GM19023 (cell line): ENCODE measurements at regions not wholly inside any gene's neighbourhood (a gene's known extent, or its start where the extent isn't known, plus 50 kb on each side); places are given as distances from the start of the nearest gene placed in this dataset.

ENCODE experiments used
- ATAC-seq: cut with Tn5 transposase; IDR thresholded peaks from one replicate; pipeline ENCODE4 v1.9.1; 2021; ENCODE audit warnings: mild to moderate bottlenecking, moderate library complexity; ENCODE audit not compliant: unreplicated experiment

DNA sequence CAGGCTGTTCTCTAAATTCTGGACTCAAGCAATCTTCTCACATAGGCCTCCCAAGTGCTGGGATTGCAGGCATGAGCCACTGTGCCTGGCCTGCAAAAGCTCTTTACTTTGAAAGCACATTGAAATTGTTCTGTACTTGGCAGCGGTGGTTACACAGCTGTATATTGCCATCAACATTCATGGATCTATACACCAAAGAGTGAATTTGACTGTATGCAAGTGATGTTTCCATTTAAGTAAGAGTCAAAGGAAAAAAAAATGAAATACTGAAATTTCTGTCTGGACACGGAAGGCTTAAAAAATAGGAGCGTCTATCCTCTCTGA, 450.6 kb upstream of the PSMD7 start:
- no peak for ATAC-seq

DNA sequence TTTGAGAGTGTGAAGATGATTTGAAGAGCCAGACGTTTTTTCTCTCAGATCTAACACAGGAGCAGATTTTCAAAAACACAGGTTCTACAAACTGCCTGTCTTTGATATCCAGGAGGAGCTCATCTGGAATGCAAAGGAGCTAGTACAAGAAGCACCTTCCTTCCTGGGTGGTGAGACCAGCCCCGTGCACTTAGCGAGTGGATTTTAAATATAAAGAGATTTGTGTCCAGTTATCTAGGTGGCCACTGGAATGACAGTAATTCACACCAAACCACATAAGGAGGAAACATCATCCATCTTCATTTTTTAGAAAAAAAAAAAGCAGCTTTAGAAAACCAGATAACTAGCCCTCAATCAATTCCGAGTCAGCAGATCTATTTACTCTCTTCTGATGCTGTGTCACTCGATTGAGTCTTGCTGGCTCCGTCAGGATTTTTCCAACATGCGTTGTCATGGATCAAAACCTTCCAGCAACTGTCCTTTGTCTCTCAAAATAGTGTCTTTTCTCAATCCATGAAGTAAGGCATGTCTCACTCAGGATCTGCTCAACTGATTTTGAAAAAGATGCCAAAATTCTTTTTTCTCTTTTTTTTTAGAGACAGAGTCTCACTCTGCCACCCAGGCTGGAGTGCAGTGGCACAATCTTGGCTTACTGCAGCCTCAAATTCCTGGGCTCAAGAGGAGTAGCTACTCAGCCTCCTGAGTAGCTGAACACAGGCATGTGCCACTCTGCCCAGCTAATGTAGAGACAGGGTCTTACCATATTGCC, 451.2 kb upstream of the PSMD7 start:
- ATAC-seq, result no peak

DNA sequence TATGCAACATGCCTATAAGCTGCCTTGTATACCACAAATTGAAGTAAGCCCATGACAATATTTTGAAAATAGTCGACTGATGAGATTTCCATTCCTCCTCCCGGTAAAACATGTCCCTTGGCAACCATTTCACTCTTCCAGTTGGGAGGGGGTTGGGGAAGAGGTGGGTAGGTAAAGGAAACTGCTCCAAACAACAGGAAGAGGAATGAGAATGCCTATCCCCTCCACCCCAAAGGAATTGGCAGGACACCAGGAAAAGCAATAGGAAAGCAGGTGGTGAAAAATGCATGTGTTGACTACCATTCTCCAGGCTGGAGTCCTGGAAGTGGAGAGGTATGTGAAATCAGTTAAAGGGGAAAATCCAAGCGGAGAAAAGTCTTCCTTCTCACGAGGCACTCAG, 455.9 kb upstream of the PSMD7 start:
- no peak for ATAC-seq

DNA sequence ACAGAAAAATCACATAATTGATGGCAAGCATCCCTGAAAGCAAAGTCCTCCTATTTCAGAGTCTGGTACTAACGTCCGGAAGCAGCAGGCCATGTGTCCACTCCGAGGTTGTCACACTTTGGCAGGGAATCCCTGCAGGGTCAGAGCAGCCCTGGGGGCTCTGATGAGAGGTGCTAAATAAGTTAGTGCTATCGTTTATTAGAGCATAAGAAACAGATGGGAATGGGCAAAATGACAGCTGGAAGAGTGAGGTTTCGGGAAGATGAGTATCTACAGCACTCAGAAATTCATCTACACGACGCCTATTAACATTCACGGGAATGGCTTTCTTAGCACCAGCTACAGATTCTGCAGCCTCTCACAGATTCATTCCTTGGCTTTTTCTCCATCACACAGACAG, 465.4 kb upstream of the PSMD7 start:
- no peak for ATAC-seq

DNA sequence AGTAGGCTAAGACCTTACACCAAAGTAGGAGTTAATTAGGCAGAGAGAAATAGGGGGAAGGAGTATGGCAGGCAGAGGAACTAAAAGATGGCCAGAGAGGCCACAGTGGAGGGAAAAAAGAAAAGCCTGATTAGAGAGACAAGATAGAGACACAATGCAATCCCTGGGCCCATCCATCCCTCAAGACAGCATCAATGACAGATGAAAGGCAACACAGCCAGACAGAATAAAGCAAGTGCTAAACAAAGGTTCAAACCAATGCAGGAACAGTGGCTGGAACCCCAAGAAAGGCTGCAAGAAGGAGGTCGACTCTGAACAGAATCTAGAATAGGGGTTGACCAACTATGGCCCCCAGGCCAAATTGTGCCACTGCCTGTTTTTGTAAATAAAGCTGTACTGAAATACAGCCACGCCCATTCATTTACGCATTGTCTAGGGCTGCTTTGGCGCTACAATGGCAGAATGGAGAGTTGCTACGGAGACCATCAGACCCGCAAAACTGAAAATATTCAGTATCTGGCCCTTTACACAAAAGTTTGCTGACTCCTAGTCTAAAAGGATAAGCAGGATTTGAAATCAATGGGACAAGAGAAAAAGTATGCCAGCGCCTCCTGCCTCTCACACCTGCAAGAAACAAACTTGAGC, 473.3 kb upstream of the PSMD7 start:
- ATAC-seq, result no peak

DNA sequence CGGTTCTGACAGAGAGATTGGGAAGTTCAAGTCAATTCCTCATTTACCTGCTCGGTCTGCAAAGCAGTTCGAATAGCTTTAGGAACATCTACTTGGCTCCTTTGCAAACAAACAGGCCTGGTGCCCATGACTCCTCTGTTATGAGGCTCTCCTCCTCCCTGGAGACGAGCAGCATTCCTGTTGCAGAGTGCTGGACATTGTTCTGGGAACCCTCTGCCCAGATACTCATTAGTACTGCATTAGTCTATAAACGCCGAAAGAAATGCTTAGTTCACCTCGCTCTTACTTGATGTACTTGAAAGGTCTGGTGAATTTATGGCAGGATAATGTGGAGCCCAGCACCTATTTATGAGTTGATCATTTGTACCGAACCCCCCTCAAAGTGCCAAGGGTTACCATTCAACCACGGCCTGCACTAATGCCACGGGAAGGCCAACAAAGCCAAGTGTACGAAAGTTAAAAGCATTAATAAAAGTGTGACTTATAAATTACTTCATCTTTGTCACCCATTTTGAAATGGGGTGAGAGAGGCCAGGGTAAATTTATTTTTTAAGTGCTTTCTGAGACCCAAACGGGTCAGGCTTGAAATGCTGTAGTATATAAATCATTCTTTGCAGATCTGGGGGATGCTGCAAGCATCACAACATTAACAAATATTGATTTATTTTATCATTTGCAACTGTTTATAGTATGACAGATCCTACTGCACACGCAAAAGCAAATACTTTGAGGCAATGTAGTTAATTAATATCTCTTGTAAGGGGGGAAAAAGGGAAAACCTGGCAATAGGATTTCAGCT, 478.9 kb upstream of the PSMD7 start:
- no peak for ATAC-seq

DNA sequence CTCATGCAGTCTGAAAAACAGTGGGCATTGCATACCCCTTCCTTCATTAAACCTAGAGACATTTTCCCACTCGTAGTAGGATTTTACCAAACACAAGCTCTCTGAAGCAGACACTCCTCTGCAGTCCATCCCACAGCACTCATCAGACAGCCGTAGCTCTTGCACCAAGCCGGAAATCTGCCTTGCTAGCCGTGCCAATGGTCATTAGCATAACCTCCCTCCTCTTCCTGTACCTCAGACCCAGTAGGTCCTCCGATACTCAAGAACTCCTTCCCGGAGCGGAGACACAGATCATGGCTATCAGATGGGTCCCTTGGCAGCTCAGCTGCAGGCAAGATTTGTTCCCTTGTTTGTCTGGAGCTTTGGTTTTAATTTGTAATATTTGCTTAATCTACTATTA, 483.1 kb upstream of the PSMD7 start:
- no peak for ATAC-seq

DNA sequence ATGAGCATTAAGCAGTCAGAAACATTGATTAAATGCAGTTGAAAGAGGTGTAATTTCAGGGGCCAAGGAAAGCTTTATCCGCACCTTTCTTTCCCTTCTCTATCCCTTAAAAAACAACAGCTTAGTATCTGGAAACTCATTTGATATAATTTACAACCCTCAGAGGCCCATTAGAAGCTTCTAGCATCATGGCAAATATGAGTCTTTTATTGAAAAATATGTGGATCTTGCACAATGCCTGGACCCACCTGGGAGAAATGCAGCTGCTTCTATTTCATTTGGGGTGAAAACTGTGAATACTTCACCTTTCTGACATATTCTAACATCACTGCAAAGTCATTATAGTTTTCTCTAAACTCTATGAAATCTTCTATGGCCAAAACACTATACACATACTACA, 492.2 kb upstream of the PSMD7 start:
- no peak for ATAC-seq

DNA sequence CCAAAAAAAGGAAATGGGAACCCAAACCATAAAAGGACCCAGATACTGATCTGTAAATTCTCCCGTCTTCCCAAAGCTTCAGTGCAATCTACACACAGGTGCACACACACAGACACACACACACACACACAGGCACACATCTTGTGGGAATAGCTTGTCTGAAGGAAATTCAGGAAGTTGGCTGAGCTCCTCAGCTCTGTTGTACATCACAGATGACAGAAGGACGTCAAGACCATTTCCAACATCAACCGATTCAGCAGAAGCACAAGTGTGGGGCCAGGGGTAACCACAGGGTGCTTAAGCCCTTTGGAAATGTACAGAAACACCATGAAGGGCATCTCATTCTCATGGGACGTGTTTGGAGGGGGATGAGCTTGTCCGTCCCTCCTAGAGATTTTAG, 498.1 kb upstream of the PSMD7 start:
- no peak for ATAC-seq

DNA sequence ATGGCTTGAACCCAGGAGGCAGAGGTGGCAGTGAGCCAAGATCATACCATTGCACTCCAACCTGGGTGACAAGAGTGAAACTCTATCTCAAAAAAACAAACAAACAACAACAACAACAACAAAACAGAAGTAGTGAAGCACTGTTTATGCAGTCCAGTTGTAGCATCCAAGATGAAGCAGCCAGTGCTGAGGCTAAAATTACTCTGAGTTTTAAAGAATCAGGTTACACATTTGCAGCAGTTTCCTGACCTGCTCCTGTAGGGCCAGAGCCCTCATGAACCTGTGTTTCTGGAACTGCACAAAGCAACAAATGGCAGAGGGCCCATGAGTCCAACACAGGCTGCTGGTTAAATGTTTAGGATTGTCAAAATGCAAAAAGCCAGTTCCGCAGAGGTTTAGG, 499.5 kb upstream of the PSMD7 start:
- ATAC-seq, result no peak

DNA sequence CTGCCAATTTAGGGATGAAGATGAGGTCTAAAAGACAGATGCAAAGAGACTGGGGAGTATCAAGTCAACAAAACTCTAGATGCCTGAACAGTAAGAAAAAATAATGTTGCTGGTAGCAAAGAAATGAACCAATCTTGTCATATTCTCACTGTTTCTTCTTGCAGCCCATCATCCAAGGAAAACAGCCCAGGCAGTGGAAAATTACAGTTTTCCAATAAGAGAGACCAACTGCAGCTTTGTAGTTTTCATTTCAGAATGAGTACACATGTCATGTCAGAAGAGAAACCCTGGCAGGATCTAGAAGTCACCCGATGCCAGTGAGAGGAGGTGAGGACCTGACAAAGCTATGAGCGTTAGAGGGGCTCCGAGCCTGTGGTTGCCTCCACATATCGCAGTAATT, 500.4 kb upstream of the PSMD7 start:
- ATAC-seq, result no peak

DNA sequence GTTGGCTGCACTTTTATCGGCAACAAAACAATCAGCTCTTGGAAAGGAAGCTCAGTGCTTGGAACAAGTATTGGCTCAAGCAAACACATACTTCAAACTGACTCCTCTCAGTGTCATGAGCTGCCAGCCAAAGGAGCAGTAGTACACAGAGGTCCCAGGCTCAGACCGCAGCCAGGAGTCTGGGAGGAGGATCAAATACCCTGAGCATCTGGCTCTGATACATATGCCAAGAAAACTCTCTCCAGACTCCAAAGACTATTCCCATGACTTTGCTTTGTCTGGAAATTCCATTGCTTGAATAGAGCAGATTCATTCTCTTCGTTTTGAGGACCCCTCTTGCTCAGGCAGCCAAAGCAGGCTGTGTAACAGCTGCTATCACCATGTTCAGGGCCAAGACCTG, 501.6 kb upstream of the PSMD7 start:
- no peak for ATAC-seq

DNA sequence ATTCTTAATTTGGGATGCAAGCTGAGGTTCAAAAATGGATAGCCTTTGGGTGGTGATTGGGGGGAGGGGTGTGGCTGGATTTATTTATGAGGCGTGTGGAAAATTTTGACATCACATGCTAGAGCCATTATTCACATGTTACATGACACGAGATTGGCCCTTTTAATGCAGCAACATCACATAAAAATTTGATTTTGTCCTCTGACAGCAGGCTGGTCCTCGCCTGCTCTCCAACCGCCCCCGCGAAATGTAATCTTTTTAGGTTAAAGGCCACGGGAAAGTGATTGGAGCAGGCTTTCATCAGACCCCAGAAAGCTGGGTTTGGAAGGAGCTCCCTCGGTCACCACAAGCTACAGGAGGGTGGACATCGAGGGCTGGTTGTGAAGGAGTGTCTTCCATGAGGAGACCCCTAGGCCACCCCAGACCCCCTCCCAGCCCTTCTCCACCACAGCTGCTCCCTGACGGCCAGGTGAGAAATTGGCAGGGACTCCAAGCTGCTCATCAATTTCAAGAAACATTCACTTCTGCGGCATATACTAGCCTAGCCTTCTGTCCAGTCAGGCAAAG, 502.7 kb upstream of the PSMD7 start:
- no peak for ATAC-seq

DNA sequence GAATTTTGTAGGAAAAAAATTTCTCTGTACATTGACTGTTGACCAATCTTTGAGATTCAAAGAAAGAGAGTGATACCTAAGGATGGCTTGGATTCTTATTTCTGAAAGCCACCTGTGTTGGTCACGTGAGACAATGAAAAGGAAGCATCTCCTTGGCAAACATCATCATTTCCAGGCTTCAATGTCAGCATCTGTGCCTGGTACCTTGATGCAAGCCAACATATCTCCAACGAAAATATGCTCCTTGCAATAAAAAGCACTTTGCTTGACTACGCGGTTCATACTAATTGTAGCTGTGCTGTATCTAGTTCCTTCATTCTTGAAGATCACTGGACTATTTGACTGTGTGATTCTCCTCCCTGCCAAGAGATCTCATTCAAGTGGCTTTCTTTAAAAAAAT, 503.4 kb upstream of the PSMD7 start:
- ATAC-seq, result no peak

DNA sequence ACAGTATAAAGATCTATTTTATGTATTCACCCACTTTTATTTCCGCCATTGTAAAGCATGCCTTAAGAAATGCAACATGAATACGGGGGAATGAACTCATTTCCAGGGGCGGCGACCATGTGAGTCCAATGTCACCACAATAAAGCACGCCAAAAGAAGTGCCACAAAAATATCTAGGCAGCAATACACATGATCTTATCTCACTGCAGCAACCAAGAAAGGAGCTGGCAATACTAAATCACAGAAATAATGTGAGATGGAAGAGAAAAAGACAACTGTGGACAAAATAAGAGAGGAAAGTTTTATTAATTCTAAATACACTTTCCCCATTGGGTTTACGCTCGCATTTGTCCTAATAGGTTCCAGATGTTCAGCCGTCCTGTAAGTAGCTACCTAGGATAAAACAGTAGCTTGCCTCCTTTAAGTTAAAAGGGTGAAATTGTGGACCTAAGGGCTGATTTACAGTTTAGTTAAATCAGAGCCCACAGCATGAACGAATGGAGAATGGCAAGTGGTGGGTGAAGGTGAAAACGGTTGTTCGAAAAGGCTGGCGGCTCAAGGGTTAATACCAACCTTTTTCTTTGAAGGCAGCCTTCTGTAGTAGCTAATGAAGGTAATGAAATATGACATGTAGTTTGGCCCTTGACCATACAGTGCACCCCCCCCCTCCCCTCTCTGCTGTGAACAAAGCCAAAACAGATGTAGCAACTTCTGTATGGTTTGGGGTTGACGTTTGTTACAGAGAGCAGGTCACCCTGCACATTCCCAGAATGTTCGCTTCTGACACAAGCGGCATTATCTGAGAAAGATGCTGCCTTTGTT, 504.2 kb upstream of the PSMD7 start:
- ATAC-seq, result no peak

DNA sequence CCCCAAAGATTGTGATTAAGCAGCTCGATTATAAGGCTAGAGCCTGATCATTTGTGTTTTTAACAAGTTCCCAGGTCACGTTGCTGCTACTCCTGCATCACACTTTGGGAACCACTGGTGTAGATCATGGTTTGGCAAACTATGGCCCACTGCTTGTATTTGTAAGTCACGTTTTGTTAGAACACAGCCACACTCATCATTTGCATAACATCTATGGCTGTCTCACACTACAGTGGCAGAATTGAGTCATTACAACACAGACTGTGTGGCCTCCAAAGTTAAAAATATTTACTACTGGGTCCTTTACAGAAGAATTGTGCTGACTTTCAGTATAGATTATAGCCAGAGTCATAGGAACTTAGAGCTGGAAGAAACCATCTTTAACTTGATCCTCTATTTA, 515.3 kb upstream of the PSMD7 start:
- ATAC-seq, result no peak

DNA sequence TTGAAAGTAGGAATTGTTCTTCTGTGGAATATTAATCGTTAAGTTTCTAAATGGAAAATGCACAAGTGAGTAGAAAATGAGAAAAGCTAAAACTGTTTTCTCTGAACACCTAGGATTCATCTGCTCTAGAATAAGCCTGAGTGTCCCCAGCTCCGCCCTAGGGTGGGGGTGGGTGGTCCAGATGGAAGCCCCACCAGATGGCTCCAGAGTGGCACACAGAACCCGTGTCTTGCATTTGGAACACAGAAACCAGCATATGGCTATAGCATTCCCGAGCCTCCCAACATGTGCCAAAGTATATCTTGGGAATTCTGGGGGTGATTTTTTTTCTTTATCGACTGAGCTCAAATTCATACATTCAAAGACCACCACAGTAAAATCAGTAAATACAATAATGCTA, 517.7 kb upstream of the PSMD7 start:
- no peak for ATAC-seq

DNA sequence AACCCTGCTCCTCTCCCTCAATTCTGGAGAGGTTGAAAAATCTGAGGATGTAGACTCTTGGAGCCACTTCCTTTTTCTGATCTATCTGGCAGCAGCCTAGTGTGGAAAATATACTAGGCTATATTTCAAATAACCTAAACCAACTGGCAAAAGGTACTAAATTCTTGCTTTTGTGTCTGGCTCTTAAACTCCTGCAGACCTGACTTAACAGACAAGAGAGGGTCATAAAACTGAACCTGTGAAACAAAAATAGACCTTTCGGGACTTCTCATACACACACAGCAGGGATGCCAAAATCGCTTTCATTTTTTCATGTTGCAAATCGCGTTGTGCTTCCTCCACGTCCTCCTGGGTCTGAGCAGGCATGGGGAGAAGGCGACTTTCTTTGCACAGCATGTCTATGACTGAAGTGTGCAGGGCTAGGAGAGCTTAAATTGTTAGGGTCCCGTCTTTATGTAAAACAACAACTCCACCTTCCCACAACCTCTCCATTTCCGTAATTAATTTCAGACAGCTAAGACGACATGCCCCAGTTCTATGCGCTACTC, 520.7 kb upstream of the PSMD7 start:
- ATAC-seq, result no peak

DNA sequence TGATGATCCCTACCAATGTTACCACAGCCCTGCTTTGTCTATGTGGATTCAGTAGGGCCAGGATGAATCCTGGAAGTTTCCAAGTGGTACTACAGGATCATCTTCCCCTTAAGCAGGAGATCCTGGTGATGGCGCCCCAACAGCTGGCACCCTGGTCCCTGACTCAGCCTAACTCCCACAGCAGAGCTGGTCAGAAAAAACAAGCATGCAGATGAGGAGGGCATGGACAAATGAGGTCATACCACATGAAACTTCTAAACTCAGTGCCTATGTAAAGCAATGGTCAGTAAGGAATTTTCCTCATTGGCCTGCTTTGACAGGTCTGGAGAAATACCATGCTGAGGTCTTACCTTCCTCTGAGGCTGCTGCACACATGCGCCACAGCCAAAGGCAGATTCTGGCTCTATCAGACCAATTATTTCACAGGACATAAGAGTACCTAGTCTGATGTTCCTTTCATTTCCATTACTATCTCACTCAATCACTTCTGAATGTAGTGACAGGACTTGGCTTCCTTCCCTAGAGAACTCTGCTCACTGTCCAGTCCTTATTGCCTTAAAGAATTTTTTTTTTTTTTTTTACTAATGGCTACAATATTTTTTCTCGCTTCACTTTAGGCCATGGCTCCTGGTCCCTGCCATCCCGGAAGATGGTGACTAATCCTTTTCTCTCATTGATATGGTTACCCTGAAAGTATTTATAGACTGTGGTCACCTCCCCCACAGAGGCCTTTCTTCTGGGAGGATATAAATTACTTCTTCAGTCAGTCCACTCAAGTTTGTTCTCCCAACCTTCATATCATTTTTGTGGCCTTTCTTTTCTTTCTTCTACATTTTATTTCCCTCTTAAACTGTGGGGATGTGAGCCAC, 525.2 kb upstream of the PSMD7 start:
- ATAC-seq, result no peak

DNA sequence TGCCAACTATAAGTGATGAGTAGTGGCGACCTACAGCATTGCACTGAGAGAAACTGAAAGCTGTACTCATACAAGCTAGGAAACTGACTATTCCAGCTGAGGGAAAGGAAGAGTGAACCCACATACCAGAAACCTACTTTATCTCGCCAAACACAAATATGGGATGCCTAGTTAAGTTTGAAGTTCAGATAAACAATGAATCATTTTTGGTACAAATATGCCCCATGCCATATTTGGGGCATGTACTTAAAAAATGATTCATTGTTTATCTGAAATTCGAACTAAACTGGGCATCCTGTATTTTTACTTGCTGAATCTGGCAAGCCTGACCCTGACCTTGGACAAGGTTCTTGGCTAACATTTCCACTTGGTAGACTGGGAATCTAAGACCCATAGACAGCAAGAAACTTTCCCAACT, 527.8 kb upstream of the PSMD7 start:
- ATAC-seq, result no peak
